ENCODE measurements at regions not wholly inside any gene's neighbourhood (a gene's known extent, or its start where the extent isn't known, plus 50 kb on each side); places are given as distances from the start of the nearest gene placed in this dataset.
"Not testable (repeated sequence)": the region's sequence is repeated elsewhere in the genome, so short reads cannot be mapped to it uniquely, and the experiment has no call there.

GRCh38 chr6:157727629-157728182 lies 95.3 kb upstream of the SNX9 start:
- no peak for DNase-seq

GRCh38 chr6:157728183-157728881 lies 94.7 kb upstream of the SNX9 start:
- DNase-seq, result no peak

DNA sequence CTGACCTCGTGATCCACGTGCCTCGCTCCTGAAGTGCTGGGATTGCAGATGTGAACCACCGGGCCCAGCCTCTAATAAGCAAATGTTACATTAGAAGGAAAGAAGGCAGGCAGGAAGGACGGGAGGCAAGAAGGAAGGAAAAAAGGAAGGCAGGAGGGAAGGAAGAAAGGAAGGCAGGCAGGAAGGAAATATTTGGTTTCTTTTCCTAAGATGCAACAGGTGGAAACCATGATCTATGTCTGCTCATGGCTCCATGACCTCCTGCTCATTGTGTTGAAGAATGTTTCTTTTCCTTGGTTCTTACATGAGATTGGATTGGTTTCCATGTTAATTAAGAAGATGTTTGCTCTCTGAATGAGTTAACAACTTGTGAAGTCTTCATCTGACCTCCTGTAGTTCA lies 91.8 kb upstream of the SNX9 start:
- no peak for DNase-seq

- DNase-seq, result no peak
Measured at GRCh38 chr6:157732007-157732406, 91.0 kb upstream of the SNX9 start.

GRCh38 chr6:157732416-157733161 lies 90.5 kb upstream of the SNX9 start:
- no peak for DNase-seq

DNA sequence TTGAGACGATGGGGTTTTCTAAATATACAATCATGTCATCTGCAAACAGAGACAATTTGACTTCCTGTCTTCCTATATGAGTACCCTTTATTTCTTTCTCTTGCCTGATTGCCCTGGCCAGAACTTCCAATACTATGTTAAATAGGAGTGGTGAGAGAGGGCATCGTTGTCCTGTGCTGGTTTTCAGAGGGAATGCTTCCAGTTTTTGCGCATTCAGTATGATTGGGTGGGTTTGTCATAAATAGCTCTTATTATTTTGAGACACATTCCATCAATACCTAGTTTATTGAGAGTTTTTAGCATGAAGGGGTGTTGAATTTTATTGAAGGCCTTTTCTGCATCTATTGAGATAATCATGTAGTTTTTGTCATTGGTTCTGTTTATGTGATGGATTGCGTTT lies 86.5 kb upstream of the SNX9 start:
- not testable (repeated sequence) for DNase-seq

- DNase-seq, result no peak
Measured at GRCh38 chr6:157741321-157741947, 81.6 kb upstream of the SNX9 start.

- DNase-seq, result no peak
Measured at GRCh38 chr6:157741948-157742556, 81.0 kb upstream of the SNX9 start.

- DNase-seq, result no peak
Measured at GRCh38 chr6:157744102-157744601, 78.9 kb upstream of the SNX9 start.

DNA sequence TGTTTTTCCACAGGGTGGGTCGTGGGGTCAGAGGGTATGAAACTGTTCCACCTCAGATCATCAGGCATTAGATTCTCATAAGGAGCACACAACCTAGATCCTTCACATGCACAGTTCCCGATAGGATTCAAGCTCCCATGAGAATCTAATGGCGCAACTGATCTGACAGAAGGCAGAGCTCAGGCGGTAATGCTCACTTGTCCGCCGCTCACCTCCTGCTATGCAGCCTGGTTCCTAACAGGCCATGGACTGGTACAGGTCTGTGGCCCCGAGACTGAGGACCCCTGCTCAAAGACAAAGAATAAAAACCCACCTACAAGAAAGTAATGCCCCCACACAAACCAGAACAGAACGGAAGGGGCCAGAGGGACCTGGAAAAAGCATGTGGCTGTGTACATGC lies 76.1 kb upstream of the SNX9 start:
- DNase-seq, result no peak

DNA sequence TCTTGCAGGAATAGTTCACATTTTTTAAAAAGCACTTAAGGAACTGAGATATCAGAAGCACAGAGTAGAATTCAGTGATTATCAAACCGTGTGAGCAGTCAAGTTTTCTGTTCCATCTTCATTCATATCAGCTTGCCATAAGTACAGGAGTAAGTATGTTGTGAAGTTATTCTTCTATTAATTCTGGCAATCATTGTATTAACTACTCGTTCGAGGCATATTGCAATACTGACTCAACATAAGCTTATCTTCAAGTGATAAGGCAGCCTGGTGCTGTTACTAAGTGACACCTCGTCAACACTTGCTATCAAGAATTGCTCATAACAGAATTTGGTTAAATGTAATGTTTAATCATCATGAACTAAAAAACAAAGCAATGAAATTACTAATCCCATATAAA lies 75.7 kb upstream of the SNX9 start:
- DNase-seq, result no peak

DNA sequence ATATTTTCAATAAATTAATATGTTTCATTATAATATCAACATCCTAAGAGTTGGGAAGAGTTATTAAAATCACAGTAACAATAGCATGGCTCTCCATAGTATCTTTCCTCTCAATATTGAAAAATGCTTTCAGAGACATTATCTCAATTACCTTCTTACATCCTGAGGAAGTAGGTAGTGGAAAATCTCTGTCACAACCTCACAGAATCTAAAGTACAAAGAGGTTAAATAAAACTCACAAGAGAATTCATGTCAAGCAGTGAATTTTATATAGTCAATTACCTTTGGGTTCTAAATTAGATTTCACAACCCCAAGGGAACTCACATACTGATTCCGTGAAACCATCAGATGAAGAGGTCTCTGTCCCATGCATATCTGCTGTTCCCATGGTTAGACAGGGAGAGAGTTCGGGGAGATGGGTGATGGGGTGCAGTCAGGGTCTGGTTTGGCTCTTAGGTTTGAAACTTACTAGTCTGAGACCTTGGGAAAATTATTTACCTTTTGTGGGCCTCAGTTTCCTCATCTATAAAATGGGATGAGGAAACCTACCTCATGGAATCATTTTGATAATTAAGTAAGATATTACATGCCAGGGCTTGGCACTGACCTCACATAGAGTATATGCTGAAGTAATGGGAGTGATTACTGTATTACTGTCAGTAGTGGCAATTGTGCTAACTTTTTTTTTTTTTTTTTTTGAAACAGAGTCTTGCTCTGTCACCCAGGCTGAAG lies 74.0 kb upstream of the SNX9 start:
- no peak for DNase-seq

DNA sequence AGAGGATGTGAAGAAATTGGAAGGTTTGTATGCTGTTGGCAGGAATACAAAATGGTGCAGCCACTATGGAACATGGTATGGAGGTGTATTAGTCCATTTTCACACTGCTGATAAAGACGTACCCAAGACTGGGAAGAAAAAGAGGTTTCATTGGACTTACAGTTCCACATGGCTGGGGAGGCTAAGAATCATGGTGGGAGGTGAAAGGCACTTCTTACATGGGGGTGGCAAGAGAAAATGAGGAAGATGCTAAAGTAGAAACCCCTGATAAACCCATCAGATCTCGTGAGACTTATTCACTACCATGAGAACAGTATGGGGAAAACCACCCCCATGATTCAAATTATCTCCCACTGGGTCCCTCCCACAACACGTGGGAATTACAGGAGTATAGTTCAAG lies 72.1 kb upstream of the SNX9 start:
- DNase-seq, result not testable (repeated sequence)

DNA sequence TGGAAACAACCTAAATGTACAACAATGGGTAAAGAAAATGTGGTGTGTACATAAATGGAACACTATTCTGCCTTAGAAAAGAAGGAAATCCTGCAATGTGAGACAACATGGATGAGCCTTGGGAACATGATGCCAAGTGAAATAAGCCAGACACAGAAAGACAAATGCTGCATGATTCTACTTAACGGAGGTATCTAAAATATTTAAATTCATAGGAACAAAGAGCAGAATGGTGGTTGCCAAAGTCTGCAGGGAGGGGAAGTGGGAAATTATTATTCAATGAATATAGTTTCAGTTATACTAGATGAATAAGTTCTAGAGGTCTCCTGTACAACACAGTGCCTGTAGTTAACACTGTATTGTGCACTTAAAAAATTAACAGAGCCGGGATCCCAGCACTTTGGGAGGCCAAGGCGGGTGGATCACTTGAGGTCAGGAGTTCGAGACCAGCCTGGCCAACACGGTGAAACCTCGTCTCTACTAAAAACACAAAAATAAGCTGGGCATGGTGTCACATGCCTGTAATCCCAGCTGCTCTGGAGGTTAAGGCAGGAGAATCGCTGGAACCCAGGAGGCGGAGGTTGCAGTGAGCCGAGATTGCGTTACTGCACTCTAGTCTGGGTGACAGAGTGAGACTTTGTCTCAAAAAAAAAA lies 71.4 kb upstream of the SNX9 start:
- no peak for DNase-seq

GRCh38 chr6:157752879-157753278 lies 70.2 kb upstream of the SNX9 start:
- DNase-seq, result not testable (repeated sequence)

- no peak for DNase-seq
Measured at GRCh38 chr6:157753291-157753690, 69.8 kb upstream of the SNX9 start.

DNA sequence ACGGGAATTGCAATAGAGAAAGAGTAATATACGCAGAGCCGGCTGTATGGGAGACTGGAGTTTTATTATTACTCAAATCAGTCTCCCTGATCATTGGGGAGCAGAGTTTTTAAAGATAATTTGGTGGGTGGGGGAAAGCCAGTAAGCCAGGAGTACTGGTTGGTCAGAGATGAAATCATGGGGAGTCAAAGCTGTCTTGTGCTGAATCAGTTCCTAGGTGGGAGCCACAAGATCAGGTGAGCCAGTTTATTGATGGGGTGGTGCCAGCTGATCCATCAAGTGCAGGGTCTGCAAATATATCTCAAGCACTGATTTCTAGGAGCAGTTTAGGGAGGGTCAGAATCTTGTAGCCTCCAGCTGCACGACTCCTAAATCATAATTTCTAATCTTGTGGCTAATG lies 69.2 kb upstream of the SNX9 start:
- not testable (repeated sequence) for DNase-seq

- no peak for DNase-seq
Measured at GRCh38 chr6:157754351-157754750, 68.7 kb upstream of the SNX9 start.

DNA sequence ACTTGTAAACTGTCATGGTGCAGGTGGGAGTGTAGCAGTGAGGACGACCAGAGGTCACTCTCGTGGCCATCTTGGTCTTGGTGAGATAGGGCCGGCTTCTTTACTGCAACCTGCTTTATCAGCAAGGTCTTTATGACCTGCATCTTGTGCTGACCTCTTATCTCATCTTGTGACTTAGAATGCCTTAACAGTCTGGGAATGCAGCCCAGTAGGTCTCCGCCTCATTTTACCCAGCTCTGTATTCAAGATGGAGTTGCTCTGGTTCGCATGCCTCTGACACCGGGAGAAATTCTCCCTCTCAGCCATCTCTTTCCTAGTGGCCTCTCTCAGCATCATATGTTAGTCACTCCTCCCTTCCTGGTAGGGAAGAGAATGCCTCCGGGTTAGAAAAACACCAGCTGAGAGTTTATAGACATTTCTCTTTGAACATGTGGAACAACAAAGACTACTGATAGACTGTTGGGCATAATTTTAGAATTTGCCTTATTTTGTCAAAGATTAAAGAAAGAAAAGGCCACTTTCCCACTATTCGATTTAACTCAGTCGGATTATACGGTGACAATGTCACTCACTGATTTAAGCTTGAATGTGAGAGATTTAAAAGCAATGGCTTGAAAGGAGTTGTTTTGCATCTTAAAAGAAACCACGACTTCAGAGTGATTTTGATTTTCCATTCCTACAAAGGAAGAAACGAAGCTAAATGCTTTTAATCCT lies 67.9 kb upstream of the SNX9 start:
- DNase-seq, result no peak

DNA sequence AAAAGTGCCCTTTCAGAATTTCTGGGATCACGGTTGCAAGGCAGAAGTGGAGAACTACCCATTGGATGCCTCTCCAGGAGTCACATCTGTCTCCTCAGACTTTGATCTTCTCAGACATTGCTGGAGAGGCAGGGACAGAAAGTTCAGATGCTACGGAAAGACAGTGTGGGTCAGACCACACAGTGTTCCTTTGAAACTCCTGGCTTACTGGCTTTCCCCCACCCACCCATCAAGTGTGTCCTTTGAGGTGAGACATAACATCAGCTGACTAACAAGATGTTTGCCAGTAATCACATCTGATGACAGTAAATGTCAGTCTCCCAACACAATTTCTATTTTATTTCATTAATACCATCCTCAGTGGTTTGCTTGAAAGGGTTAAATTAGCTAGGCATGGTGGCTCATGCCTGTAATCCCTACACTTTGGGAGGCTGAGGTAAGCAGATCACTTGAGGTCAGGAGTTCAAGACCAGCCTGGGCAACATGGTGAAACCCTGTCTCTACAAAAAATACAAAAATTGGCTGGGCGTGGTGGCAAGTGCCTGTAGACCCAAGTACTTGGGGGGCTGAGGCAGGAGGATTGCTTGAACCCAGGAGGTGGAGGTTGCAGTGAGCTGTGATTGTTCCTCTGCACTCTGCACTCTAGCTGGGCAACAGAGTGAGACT lies 67.2 kb upstream of the SNX9 start:
- no peak for DNase-seq
